Fibroblast of lung (primary cell): ENCODE measurements at regions not wholly inside any gene's neighbourhood (a gene's known extent, or its start where the extent isn't known, plus 50 kb on each side); places are given as distances from the start of the nearest gene placed in this dataset.

Experiments used
- CTCF ChIP-seq, 2 donors: IDR thresholded peaks in 1 of 2; conservative IDR thresholded peaks in 1 of 2; 1 replicate in 1 of 2; 2 replicates in 1 of 2; pipeline ENCODE4 v1.5.1; 2011 to 2012; ENCODE audit warnings: low read length in 2 of 2, control low read depth in 1 of 2, inconsistent platforms in 1 of 2, low read depth in 1 of 2, mild to moderate bottlenecking in 1 of 2
- EZH2 ChIP-seq: IDR thresholded peaks from 2 replicates; pipeline ENCODE4 v1.5.1; 2012; ENCODE audit warnings: low read length, control low read depth, mild to moderate bottlenecking; ENCODE audit errors: missing control alignments

GRCh38 chr7:113440173-113440572, 321.8 kb upstream of the SMIM30 start:
- TF ChIP-seq CTCF (conservative IDR thresholded peaks at IDR 0.05 in 1 of 2, IDR thresholded peaks at IDR 0.05 in 1 of 2; ENCODE audit: low read depth in 1 of 2, low read length in 2 of 2), result no peak
- TF ChIP-seq EZH2, result no peak
